H1 (cell line): ENCODE measurements at regions not wholly inside any gene's neighbourhood (a gene's known extent, or its start where the extent isn't known, plus 50 kb on each side); places are given as distances from the start of the nearest gene placed in this dataset.

Experiments
- GTF2F1 ChIP-seq: IDR thresholded peaks from 2 replicates; pipeline ENCODE4 v1.6.1; 2012; ENCODE audit warnings: low read depth, low read length, improper control_type of control experiment, borderline replicate concordance
- TF ChIP-seq, protein P1 (sequence below): fragments of 300-600 bp; sonication (generic); IDR thresholded peaks from 2 replicates; pipeline ENCODE4 v1.7.1; 2012; ENCODE audit warnings: low read length, moderate library complexity, mild to moderate bottlenecking, inconsistent platforms; ENCODE audit not compliant: insufficient replicate concordance

DNA sequence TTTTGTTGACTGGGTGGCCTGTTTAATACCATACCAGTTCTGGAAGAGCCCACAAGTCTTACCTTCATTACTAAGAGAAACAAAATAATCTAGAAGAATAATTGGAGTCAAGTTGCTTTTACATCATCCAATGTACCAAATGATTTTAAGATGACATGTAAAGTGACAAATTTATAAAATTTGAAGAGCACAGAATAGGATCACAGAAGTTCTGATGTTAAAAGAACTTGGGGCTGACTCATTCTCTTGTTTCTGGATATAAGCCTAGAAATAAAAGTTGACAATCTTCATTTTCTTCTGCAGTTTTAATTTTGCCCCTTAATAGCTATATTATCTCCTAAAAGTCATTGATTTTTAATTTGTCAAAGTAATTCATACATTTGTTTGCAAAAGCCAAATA, 317.5 kb upstream of the MARCKS start (continued):
- TF ChIP-seq, protein P1, sequence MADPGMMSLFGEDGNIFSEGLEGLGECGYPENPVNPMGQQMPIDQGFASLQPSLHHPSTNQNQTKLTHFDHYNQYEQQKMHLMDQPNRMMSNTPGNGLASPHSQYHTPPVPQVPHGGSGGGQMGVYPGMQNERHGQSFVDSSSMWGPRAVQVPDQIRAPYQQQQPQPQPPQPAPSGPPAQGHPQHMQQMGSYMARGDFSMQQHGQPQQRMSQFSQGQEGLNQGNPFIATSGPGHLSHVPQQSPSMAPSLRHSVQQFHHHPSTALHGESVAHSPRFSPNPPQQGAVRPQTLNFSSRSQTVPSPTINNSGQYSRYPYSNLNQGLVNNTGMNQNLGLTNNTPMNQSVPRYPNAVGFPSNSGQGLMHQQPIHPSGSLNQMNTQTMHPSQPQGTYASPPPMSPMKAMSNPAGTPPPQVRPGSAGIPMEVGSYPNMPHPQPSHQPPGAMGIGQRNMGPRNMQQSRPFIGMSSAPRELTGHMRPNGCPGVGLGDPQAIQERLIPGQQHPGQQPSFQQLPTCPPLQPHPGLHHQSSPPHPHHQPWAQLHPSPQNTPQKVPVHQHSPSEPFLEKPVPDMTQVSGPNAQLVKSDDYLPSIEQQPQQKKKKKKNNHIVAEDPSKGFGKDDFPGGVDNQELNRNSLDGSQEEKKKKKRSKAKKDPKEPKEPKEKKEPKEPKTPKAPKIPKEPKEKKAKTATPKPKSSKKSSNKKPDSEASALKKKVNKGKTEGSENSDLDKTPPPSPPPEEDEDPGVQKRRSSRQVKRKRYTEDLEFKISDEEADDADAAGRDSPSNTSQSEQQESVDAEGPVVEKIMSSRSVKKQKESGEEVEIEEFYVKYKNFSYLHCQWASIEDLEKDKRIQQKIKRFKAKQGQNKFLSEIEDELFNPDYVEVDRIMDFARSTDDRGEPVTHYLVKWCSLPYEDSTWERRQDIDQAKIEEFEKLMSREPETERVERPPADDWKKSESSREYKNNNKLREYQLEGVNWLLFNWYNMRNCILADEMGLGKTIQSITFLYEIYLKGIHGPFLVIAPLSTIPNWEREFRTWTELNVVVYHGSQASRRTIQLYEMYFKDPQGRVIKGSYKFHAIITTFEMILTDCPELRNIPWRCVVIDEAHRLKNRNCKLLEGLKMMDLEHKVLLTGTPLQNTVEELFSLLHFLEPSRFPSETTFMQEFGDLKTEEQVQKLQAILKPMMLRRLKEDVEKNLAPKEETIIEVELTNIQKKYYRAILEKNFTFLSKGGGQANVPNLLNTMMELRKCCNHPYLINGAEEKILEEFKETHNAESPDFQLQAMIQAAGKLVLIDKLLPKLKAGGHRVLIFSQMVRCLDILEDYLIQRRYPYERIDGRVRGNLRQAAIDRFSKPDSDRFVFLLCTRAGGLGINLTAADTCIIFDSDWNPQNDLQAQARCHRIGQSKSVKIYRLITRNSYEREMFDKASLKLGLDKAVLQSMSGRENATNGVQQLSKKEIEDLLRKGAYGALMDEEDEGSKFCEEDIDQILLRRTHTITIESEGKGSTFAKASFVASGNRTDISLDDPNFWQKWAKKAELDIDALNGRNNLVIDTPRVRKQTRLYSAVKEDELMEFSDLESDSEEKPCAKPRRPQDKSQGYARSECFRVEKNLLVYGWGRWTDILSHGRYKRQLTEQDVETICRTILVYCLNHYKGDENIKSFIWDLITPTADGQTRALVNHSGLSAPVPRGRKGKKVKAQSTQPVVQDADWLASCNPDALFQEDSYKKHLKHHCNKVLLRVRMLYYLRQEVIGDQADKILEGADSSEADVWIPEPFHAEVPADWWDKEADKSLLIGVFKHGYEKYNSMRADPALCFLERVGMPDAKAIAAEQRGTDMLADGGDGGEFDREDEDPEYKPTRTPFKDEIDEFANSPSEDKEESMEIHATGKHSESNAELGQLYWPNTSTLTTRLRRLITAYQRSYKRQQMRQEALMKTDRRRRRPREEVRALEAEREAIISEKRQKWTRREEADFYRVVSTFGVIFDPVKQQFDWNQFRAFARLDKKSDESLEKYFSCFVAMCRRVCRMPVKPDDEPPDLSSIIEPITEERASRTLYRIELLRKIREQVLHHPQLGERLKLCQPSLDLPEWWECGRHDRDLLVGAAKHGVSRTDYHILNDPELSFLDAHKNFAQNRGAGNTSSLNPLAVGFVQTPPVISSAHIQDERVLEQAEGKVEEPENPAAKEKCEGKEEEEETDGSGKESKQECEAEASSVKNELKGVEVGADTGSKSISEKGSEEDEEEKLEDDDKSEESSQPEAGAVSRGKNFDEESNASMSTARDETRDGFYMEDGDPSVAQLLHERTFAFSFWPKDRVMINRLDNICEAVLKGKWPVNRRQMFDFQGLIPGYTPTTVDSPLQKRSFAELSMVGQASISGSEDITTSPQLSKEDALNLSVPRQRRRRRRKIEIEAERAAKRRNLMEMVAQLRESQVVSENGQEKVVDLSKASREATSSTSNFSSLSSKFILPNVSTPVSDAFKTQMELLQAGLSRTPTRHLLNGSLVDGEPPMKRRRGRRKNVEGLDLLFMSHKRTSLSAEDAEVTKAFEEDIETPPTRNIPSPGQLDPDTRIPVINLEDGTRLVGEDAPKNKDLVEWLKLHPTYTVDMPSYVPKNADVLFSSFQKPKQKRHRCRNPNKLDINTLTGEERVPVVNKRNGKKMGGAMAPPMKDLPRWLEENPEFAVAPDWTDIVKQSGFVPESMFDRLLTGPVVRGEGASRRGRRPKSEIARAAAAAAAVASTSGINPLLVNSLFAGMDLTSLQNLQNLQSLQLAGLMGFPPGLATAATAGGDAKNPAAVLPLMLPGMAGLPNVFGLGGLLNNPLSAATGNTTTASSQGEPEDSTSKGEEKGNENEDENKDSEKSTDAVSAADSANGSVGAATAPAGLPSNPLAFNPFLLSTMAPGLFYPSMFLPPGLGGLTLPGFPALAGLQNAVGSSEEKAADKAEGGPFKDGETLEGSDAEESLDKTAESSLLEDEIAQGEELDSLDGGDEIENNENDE, result no peak
- no peak for TF ChIP-seq GTF2F1
